ENCODE measurements at regions not wholly inside any gene's neighbourhood (a gene's known extent, or its start where the extent isn't known, plus 50 kb on each side); places are given as distances from the start of the nearest gene placed in this dataset.

DNA sequence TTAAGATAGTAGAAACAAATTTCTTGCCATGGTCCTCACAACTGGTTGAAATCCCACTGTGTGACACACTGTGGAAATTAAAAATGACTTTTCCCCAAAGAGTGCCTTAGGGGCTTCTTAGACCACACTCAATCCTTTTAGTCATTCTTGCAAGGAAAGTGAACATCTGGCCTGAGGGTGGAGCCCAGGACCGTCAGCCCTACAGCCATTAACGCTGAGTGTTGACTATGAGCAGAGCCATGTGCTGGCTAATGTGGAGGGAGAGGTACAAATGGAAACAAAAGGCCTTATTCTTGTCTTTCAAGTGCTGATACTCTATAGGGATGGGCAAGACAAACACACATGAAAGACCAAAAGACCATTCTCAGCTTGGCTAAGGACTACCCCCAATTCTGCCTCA is 456.5 kb downstream of the ZSWIM6 start:
- ATAC-seq (ENCODE audit: low FRiP score) (no peak), DNase-seq (ENCODE audit: low spot score) (no peak)
- TF ChIP-seq, protein P1, sequence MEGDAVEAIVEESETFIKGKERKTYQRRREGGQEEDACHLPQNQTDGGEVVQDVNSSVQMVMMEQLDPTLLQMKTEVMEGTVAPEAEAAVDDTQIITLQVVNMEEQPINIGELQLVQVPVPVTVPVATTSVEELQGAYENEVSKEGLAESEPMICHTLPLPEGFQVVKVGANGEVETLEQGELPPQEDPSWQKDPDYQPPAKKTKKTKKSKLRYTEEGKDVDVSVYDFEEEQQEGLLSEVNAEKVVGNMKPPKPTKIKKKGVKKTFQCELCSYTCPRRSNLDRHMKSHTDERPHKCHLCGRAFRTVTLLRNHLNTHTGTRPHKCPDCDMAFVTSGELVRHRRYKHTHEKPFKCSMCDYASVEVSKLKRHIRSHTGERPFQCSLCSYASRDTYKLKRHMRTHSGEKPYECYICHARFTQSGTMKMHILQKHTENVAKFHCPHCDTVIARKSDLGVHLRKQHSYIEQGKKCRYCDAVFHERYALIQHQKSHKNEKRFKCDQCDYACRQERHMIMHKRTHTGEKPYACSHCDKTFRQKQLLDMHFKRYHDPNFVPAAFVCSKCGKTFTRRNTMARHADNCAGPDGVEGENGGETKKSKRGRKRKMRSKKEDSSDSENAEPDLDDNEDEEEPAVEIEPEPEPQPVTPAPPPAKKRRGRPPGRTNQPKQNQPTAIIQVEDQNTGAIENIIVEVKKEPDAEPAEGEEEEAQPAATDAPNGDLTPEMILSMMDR (IDR thresholded peaks at IDR 0.05), result no peak

DNA sequence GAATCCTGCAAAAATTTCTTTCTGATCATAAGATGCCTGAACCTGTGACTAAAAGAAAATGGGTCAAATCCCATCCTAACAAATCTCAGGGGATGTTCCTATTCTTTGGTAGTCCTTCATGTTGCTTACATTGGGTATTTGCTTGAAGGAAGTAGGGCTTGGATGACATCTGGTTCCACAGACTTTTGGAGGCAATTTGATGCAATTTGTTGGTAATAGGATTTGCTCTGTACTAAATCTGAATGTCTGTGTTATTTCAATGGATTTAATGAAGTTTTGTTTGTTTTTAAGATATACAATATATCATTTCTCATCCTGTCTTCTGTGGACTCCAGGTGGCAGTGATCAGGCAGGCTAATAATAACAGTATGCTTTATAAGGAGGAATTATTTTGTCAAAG is 457.9 kb downstream of the ZSWIM6 start:
- TF ChIP-seq, protein P1 (IDR thresholded peaks at IDR 0.05), result no peak
- no peak for ATAC-seq (ENCODE audit: low FRiP score)
- DNase-seq (ENCODE audit: low spot score), result no peak

DNA sequence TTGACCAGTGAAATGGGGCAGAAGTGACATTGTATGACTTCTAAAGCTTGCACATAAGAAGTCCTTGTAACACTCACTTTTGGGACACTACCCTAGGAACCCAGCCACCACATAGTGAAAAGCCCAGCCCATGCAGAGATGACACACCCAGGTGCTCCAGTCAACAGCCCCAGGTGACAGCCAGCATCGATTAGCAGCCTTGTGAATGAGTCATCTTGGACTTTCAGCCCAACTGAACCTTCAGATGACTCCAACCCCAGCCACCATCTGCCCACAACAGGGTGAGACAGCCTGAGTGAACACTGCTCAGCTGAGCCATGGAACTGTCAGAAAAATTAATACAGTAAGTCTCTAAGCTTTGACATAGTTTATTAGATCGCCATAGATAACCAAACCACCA is 458.6 kb downstream of the ZSWIM6 start:
- DNase-seq (ENCODE audit: low spot score) (no peak), ATAC-seq (ENCODE audit: low FRiP score) (no peak)
- TF ChIP-seq, protein P1 (IDR thresholded peaks at IDR 0.05), result no peak

DNA sequence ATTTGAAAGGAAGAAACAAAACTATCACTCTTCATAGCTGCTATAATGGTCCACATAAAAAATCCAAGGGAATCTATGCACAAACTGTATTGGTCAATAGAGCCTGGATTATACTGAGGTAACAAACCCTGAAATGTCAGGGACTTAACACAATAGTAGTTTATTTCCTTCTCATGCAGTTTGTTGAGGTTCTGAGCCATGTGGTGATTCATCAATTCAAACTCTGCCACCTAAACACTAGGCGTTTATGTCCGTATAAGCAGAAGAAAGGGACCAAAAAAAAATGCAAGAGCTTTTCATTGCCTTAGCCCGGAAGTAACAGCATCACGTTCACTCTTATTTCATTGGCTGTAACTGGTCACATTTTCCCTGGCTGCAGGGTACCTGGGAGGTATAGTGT is 464.7 kb downstream of the ZSWIM6 start:
- DNase-seq (ENCODE audit: low spot score) (no peak), ATAC-seq (ENCODE audit: low FRiP score) (no peak)
- TF ChIP-seq, protein P1 (IDR thresholded peaks at IDR 0.05), result no peak

DNA sequence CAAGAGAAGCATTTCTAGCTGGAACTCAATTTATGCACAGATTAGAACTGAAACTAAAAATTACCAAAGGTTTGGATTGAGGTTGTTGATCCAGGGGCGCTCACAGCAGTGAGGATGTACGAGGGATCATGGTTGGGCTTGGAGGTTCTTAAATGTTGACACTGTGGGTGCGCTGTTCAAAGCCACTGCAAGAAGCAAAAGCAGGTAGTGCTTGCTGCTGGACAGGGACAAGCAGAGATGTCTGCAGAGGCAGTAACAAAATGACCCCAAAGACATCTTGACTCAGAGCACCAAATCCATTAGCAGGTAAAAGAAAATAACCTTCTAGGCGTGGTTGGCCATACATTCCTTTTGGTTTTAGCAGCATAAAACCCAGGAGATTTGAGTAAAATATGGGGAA is 468.4 kb downstream of the ZSWIM6 start:
- TF ChIP-seq, protein P1 (IDR thresholded peaks at IDR 0.05), result no peak
- ATAC-seq (ENCODE audit: low FRiP score) (no peak), DNase-seq (ENCODE audit: low spot score) (no peak)

DNA sequence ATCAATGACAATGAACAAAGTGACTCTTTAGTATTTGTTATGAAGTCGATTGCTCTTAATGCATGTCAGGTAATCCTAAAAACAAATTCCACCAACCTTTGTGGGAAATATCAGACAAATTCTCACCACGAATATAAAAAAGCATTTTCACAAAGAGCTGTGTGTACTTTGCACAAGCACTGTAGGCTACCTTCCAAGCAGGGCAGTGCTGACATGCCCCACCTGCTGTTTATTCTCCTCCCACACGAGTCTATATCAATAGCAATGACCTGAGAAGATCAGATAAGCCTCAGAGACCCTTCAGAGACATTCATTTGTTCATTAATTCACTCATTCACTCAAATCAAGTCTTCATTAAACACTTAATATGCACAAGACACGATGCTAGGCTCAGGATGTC is 469.1 kb downstream of the ZSWIM6 start:
- TF ChIP-seq, protein P1 (IDR thresholded peaks at IDR 0.05), result no peak
- DNase-seq (ENCODE audit: low spot score), result no peak
- no peak for ATAC-seq (ENCODE audit: low FRiP score)

DNA sequence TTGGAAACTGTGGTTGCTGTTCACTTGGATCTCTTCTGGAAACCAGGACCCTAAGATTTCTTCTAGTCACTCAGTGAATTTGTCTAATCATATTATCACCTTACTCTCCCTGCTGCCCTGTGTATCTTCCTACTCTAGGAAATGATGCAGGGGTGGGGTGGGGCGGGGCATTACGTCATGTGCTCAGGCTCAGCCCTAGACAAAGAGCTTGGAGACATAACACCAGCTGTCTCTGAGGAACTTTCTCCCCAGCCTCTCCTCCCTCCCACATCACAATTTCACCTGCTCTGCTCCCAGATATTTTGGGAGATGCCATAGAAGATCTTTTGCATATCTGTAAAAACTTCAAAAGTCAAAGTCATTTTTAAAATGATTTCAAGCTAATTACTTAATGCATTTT is 470.4 kb downstream of the ZSWIM6 start:
- DNase-seq (ENCODE audit: low spot score), result no peak
- TF ChIP-seq, protein P1 (IDR thresholded peaks at IDR 0.05), result no peak
- no peak for ATAC-seq (ENCODE audit: low FRiP score)
